ENCODE measurements at regions not wholly inside any gene's neighbourhood (a gene's known extent, or its start where the extent isn't known, plus 50 kb on each side); places are given as distances from the start of the nearest gene placed in this dataset.

- no peak overlapping the region for H3K27ac ChIP-seq
Measured at GRCh38 chr5:91474201-91474600, 91.1 kb upstream of the ARRDC3 start.

GRCh38 chr5:91472631-91473030 is 89.5 kb upstream of the ARRDC3 start:
- no peak overlapping the region for H3K27ac ChIP-seq
- TF ChIP-seq, protein P1, sequence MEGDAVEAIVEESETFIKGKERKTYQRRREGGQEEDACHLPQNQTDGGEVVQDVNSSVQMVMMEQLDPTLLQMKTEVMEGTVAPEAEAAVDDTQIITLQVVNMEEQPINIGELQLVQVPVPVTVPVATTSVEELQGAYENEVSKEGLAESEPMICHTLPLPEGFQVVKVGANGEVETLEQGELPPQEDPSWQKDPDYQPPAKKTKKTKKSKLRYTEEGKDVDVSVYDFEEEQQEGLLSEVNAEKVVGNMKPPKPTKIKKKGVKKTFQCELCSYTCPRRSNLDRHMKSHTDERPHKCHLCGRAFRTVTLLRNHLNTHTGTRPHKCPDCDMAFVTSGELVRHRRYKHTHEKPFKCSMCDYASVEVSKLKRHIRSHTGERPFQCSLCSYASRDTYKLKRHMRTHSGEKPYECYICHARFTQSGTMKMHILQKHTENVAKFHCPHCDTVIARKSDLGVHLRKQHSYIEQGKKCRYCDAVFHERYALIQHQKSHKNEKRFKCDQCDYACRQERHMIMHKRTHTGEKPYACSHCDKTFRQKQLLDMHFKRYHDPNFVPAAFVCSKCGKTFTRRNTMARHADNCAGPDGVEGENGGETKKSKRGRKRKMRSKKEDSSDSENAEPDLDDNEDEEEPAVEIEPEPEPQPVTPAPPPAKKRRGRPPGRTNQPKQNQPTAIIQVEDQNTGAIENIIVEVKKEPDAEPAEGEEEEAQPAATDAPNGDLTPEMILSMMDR (conservative IDR thresholded peaks at IDR 0.05) = no peak
- TF ChIP-seq ZFX (IDR thresholded peaks at IDR 0.05) = no peak

More at GRCh38 chr5:91474201-91474600, 91.1 kb upstream of the ARRDC3 start:
- no peak for TF ChIP-seq ZFX (IDR thresholded peaks at IDR 0.05)
- TF ChIP-seq, protein P1 (conservative IDR thresholded peaks at IDR 0.05) = no peak

DNA sequence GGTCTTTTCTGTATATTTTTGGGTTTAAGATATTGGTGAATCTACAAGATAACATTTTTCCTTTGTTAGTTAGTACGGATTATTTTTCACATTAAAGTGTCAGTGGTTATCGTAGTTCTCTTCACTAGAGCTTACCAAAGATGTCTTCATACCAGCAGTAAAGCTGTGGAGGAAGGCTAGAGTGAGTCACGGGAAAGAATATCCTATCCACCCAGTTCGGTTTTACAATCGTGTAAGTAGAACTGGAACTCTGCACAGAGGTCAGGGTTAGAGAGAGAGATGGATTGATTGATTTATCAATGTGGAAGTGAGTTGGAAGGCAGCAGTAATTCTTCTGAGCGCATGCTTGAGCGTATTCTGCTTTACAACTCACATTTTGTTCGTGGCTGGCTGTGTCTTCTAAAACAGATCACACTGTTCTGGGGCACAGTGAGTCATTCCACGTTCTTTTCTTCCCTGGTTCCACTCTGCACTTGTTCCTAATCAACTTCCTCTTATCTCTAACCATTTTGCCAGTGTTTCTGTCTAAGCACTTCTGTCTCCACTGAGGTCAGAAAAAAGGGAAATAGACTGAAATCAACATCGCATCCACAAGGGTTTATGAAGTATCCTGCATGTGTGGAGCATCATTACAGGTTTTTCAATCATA is 86.5 kb upstream of the ARRDC3 start:
- no peak overlapping the region for H3K27ac ChIP-seq
- no peak for TF ChIP-seq ZFX (IDR thresholded peaks at IDR 0.05)
- TF ChIP-seq, protein P1 (conservative IDR thresholded peaks at IDR 0.05) = no peak

DNA sequence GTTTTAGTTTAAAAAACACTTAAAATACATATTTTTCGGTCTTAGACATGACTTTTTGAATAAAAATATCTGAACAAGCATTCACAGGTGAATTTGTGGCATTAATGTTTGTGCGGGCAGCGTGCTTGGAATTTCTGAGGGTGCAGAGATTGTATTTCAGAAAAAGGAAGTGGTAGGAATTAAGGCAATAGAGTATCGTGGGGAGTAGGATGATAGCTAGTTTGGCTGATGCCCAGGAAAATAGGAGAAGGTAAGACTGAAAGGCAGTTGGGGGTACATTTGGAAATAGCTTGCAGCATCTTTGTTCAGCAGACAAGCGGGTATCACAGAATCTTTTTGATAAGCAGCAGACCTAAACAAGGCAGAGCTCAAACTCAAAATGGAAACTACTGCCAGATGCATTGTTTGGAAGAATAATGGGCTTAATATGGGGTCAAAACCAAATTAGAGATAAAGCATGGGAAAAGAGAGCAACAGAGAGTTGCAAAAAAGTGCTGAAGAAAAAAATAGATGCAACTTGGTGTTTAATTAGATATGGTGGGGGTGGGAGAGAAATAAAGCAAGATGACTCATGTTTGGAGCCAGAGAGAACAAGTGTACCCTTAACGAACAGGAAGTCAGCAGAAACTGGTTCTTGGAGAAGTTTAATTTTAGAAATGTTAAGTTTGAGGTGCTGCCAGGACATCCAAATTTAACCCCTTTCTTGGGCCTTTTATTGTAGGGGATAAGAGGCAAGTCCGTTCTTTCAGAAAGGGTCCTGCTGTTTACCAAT is 85.7 kb upstream of the ARRDC3 start:
- H3K27ac ChIP-seq = no peak overlapping the region
- no peak for TF ChIP-seq ZFX (IDR thresholded peaks at IDR 0.05)
- TF ChIP-seq, protein P1 (conservative IDR thresholded peaks at IDR 0.05) = no peak

DNA sequence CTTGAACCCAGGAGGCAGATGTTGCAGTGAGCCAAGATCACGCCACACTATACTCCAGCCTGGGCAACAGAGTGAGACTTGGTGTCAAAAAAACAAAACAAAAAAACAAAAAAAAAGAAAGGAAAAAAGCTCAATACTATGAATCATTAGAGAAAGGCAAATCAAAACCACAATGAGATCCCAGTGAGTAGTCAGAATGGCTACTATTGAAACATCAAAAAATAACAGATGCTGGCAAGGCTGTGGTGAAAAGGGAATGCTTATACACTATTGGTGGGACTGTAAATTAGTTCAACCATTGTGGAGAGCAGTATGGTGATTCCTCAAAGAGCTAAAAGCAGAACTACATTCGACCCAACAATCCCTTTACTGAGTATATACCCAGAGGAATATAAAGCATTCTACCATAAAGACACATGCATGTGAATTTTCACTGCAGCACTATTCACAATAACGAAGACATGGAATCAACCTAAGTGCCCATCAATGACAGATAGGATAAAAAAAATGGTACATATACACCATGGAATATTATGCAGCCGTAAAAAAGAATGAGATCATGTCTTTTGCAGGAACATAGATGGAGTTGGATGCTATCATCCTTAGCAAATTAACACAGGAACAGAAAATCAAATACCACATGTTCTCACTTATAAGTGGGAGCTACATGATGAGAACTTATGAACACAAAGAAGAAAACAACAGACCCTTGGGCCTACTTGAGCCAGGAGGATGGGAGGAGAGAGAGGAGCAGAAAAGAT is 81.9 kb upstream of the ARRDC3 start:
- no peak for TF ChIP-seq ZFX (IDR thresholded peaks at IDR 0.05)
- TF ChIP-seq, protein P1 (conservative IDR thresholded peaks at IDR 0.05) = no peak

DNA sequence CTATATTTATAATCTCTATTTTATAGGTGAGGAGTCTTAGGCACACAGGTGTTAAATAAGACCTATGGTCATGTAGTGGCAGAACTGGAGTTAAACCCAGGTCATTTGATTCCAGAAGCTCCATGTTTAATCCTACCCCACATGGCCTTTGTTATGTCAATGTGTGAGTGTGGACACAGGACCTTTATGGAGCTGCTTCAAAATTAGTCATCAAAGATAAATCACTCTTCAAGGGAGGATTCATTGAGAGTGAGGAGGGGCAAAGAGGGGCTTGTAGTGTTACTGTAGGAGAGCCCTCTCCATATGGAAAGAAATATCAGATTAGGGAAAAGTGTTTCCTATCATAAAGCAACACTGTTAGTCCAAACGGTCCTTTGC is 74.6 kb upstream of the ARRDC3 start:
- no peak for TF ChIP-seq ZFX (IDR thresholded peaks at IDR 0.05)
- H3K27ac ChIP-seq = no peak overlapping the region

More for the DNA sequence above, 81.9 kb upstream of the ARRDC3 start:
- peak overlapping the region; percentile 18; the same call in 1 of the 2 replicates for H3K27ac ChIP-seq

GRCh38 chr5:91456928-91457680 is 74.0 kb upstream of the ARRDC3 start:
- no peak overlapping the region for H3K27ac ChIP-seq

More at GRCh38 chr5:91456928-91457680, 74.0 kb upstream of the ARRDC3 start:
- TF ChIP-seq, protein P1 (conservative IDR thresholded peaks at IDR 0.05) = no peak
- TF ChIP-seq ZFX (IDR thresholded peaks at IDR 0.05) = no peak
